ENCODE measurements at regions not wholly inside any gene's neighbourhood (a gene's known extent, or its start where the extent isn't known, plus 50 kb on each side); places are given as distances from the start of the nearest gene placed in this dataset.

GRCh38 chr18:24791751-24792545 lies 331.5 kb downstream of the HRH4 start:
- TF ChIP-seq, protein P1, sequence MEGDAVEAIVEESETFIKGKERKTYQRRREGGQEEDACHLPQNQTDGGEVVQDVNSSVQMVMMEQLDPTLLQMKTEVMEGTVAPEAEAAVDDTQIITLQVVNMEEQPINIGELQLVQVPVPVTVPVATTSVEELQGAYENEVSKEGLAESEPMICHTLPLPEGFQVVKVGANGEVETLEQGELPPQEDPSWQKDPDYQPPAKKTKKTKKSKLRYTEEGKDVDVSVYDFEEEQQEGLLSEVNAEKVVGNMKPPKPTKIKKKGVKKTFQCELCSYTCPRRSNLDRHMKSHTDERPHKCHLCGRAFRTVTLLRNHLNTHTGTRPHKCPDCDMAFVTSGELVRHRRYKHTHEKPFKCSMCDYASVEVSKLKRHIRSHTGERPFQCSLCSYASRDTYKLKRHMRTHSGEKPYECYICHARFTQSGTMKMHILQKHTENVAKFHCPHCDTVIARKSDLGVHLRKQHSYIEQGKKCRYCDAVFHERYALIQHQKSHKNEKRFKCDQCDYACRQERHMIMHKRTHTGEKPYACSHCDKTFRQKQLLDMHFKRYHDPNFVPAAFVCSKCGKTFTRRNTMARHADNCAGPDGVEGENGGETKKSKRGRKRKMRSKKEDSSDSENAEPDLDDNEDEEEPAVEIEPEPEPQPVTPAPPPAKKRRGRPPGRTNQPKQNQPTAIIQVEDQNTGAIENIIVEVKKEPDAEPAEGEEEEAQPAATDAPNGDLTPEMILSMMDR (IDR thresholded peaks at IDR 0.05), result no peak
- TF ChIP-seq POLR2A (IDR thresholded peaks at IDR 0.05), result no peak

Data from testis (tissue), 2 donors.